ENCODE measurements at regions not wholly inside any gene's neighbourhood (a gene's known extent, or its start where the extent isn't known, plus 50 kb on each side); places are given as distances from the start of the nearest gene placed in this dataset.

DNA sequence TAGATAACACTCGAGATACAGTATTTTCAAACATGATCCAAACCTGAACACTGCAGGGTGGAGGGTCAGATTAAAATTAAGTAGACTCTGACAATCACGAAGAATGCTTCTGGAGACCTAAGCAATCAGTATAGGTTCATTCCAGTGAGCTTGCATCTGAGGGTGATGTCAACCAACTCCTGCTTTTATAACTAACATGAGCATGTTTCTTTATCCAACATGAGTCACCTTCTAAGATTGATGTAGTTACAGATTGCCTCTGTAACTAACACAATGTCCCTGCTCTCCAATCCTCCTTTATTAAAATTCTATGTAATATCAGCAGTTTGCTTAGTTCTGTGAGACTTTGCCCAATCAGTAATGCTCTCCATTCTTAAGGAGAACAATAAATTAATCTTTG, 225.7 kb downstream of the ARL6IP6 start:
- TF ChIP-seq POLR2A (IDR thresholded peaks at IDR 0.05; ENCODE audit: low read depth, low read length) (no peak), POLR2AphosphoS5 (IDR thresholded peaks at IDR 0.05; ENCODE audit: low read depth, low read length) (no peak), TAF1 (IDR thresholded peaks at IDR 0.05; ENCODE audit: low read depth, low read length) (no peak), SPI1 (IDR thresholded peaks at IDR 0.05; ENCODE audit: low read depth, low read length) (no peak), POU2F2 (IDR thresholded peaks at IDR 0.05; ENCODE audit: low read depth, low read length) (no peak), PAX5 (IDR thresholded peaks at IDR 0.05; ENCODE audit: insufficient read depth, low read length, severe bottlenecking) (no peak)
